ENCODE measurements at regions not wholly inside any gene's neighbourhood (a gene's known extent, or its start where the extent isn't known, plus 50 kb on each side); places are given as distances from the start of the nearest gene placed in this dataset.
"Not testable (repeated sequence)": the region's sequence is repeated elsewhere in the genome, so short reads cannot be mapped to it uniquely, and the experiment has no call there.

GRCh38 chr7:37578350-37578749 lies 105.2 kb upstream of the GPR141 start:
- H3K36me3 ChIP-seq, result no peaks in the 10 kb centered on the region
- no peaks in the 10 kb centered on the region for H3K4me1 ChIP-seq
- no peaks in the 10 kb centered on the region for H3K9me3 ChIP-seq
- no peak for DNase-seq
- H3K27ac ChIP-seq, result no peak overlapping the region
- TF ChIP-seq CTCF (IDR thresholded peaks at IDR 0.05), result no peak
- no peak overlapping the region for H3K4me3 ChIP-seq
- intact Hi-C loops (cut with DNase I), result no loop called here
- ATAC-seq, result no peak
- no peaks in the 10 kb centered on the region for H3K27me3 ChIP-seq

- intact Hi-C loops (cut with DNase I), result no loop called here
- no peak overlapping the region for H3K27ac ChIP-seq
- no peak overlapping the region for H3K4me3 ChIP-seq
- no peaks in the 10 kb centered on the region for H3K27me3 ChIP-seq
- TF ChIP-seq CTCF (IDR thresholded peaks at IDR 0.05), result no peak
- no peaks in the 10 kb centered on the region for H3K9me3 ChIP-seq
- H3K36me3 ChIP-seq, result no peaks in the 10 kb centered on the region
- H3K4me1 ChIP-seq, result peaks cover 0 to 11% of the 10 kb centered on the region in 2 donors
- ATAC-seq (no peak), DNase-seq (no peak)
Observed at GRCh38 chr7:37580376-37580775, 103.2 kb upstream of the GPR141 start.

GRCh38 chr7:37584651-37585463 lies 98.7 kb upstream of the GPR141 start:
- H3K4me3 ChIP-seq; H3K9me3 ChIP-seq; H3K36me3 ChIP-seq; H3K27me3 ChIP-seq; ATAC-seq; intact Hi-C loops (cut with DNase I): not testable (repeated sequence)
- Histone ChIP-seq H3K4me1 (peaks cover 0 to 15% of the 10 kb centered on the region in 2 donors), H3K27ac (peak overlapping the region in 1 of 2 donors; percentile 38)
- DNase-seq, result peak in 1 of 4 donors; percentile 37

GRCh38 chr7:37590824-37591223 lies 92.7 kb upstream of the GPR141 start:
- no peak for TF ChIP-seq CTCF (IDR thresholded peaks at IDR 0.05)
- ATAC-seq (no peak), DNase-seq (no peak)
- intact Hi-C loops (cut with DNase I), result no loop called here
- Histone ChIP-seq H3K9me3 (peaks cover 0 to 9% of the 10 kb centered on the region in 2 donors), H3K27ac (no peak overlapping the region), H3K27me3 (no peaks in the 10 kb centered on the region), H3K36me3 (no peaks in the 10 kb centered on the region), H3K4me3 (no peak overlapping the region), H3K4me1 (no peaks in the 10 kb centered on the region)

GRCh38 chr7:37592366-37592765 lies 91.2 kb upstream of the GPR141 start:
- no peak for ATAC-seq
- no peak overlapping the region for H3K4me3 ChIP-seq
- no peaks in the 10 kb centered on the region for H3K4me1 ChIP-seq
- H3K27me3 ChIP-seq, result no peaks in the 10 kb centered on the region
- intact Hi-C loops (cut with DNase I), result no loop called here
- no peak for TF ChIP-seq CTCF (IDR thresholded peaks at IDR 0.05)
- H3K9me3 ChIP-seq, result peaks cover 0 to 12% of the 10 kb centered on the region in 2 donors
- H3K27ac ChIP-seq, result no peak overlapping the region
- H3K36me3 ChIP-seq, result no peaks in the 10 kb centered on the region
- no peak for DNase-seq

- ATAC-seq (no peak), DNase-seq (no peak)
- Histone ChIP-seq H3K27ac (no peak overlapping the region), H3K4me3 (no peak overlapping the region), H3K36me3 (no peaks in the 10 kb centered on the region), H3K9me3 (peaks cover 0 to 12% of the 10 kb centered on the region in 2 donors), H3K4me1 (no peaks in the 10 kb centered on the region), H3K27me3 (no peaks in the 10 kb centered on the region)
- intact Hi-C loops (cut with DNase I), result no loop called here
- no peak for TF ChIP-seq CTCF (IDR thresholded peaks at IDR 0.05)
Observed at GRCh38 chr7:37594602-37595001, 89.0 kb upstream of the GPR141 start.
